Stimulated activated naive CD8-positive, alpha-beta T cell treated with anti-CD3 and anti-CD28 coated beads, Interleukin-15, Interleukin-2, amounts not matched to agents 100 ng/mL and 50 ng/mL, for 24 hours (primary cell): ENCODE measurements at regions not wholly inside any gene's neighbourhood (a gene's known extent, or its start where the extent isn't known, plus 50 kb on each side); places are given as distances from the start of the nearest gene placed in this dataset.

Source experiments
- H3K27ac Mint-ChIP-seq: one replicate; pipeline ENCODE4 v1.8.0; 2021; ENCODE audit warnings: mild to moderate bottlenecking, mixed read lengths
- H3K27me3 Mint-ChIP-seq: one replicate; pipeline ENCODE4 v1.8.0; 2021; ENCODE audit warnings: mixed read lengths
- H3K36me3 Mint-ChIP-seq: one replicate; pipeline ENCODE4 v1.8.0; 2021; ENCODE audit warnings: low read depth, mixed read lengths
- H3K4me1 Mint-ChIP-seq: one replicate; pipeline ENCODE4 v1.8.0; 2021; ENCODE audit warnings: low read depth, mixed read lengths
- H3K4me3 Mint-ChIP-seq: one replicate; pipeline ENCODE4 v1.8.0; 2021; ENCODE audit warnings: mild to moderate bottlenecking, mixed read lengths
- H3K9me3 Mint-ChIP-seq: one replicate; pipeline ENCODE4 v1.8.0; 2021; ENCODE audit warnings: mixed read lengths

GRCh38 chr4:98210281-98210680, 50.9 kb upstream of the RAP1GDS1 start:
- no peaks in the 10 kb centered on the region for H3K9me3 Mint-ChIP-seq
- no peaks in the 10 kb centered on the region for H3K4me1 Mint-ChIP-seq
- H3K4me3 Mint-ChIP-seq, result no peak overlapping the region
- H3K27ac Mint-ChIP-seq, result no peak overlapping the region
- no peaks in the 10 kb centered on the region for H3K36me3 Mint-ChIP-seq
- H3K27me3 Mint-ChIP-seq, result no peaks in the 10 kb centered on the region

DNA sequence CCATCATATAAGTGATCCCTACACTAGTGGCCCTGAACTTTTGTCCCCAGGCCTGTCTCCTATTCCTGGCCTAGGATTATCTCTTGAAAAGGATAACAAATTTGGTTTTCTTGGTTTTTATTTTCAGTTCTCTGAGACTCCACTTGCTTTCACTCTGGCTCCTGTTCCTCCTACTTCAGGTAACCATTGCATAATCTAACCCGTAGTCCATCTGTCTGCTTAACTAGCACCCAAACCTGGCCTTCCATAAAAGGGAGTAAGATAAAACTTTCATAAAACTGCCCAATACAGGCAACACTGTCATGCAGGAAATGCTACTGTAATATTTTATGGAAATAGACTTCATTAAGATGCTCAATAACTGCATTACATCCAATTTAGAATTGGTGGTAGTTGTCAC, 52.1 kb upstream of the RAP1GDS1 start:
- H3K9me3 Mint-ChIP-seq, result no peaks in the 10 kb centered on the region
- H3K4me1 Mint-ChIP-seq, result peaks cover 3% of the 10 kb centered on the region
- H3K27me3 Mint-ChIP-seq, result no peaks in the 10 kb centered on the region
- H3K36me3 Mint-ChIP-seq, result no peaks in the 10 kb centered on the region
- H3K4me3 Mint-ChIP-seq, result no peak overlapping the region
- H3K27ac Mint-ChIP-seq, result no peak overlapping the region

DNA sequence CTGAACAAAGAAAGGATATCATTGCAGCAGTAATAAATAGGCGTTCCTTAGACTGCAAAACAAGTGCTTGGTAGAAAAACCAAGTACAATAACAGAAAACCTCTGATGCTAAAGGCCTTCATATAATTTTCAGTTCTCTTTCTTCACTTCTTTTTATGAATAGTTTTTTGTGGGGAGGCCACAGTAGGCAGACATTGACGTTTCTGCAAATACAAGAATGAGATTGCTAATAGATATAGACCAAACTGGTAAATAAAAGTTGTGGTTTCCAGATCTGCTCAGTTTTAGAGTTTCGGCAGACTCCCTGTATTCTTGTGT, 57.0 kb upstream of the RAP1GDS1 start:
- H3K27ac Mint-ChIP-seq, result no peak overlapping the region
- peaks cover 5% of the 10 kb centered on the region for H3K9me3 Mint-ChIP-seq
- H3K27me3 Mint-ChIP-seq, result no peaks in the 10 kb centered on the region
- peaks cover 13% of the 10 kb centered on the region for H3K4me1 Mint-ChIP-seq
- H3K36me3 Mint-ChIP-seq, result no peaks in the 10 kb centered on the region
- H3K4me3 Mint-ChIP-seq, result peak overlapping the region; percentile 50

DNA sequence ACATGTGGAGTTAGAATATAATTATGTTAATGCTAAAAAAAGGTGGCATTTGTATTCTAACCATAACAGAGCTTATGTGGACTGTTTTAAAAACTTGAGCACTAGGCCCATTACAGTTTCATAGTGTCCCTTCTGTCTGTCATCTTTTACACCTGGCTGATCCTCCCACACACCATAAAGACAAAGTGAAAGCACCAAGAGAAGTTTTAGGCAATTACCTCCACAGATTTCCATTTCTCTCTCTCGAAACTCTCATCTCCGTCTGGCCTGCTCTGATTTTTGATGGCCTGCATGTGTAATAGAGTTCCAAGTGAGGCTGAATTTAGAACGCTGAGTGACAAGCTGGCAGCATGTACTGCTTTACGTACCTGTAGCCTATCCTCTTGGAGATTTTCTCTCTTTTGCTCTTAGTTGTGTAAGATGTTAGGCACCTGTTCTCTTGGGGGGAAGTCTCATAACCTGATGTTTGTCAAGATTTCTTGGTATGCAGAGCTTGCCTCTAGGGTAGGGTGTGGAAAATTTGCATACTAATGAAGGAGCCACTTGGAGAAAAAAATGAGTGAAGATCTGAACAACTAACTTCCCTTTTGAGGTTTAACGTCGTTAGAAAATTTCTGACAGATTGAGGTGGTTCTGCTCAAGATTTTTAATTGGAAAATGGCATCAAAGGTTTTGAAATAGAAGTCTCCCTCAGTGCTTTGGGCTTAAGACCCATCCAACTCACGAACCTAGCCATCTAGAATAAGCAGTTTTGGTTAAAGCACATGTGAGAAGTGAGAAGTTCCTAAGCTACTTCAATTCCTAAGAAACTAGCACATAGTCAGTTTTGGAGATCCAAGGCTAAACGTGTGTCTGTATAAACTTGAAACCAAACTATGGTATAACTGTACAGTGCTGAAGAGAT, 57.6 kb upstream of the RAP1GDS1 start:
- peak overlapping the region; percentile 50 for H3K27ac Mint-ChIP-seq
- no peaks in the 10 kb centered on the region for H3K27me3 Mint-ChIP-seq
- peaks cover 5% of the 10 kb centered on the region for H3K9me3 Mint-ChIP-seq
- peak overlapping the region; percentile 50 for H3K4me3 Mint-ChIP-seq
- H3K4me1 Mint-ChIP-seq, result peaks cover 13% of the 10 kb centered on the region
- no peaks in the 10 kb centered on the region for H3K36me3 Mint-ChIP-seq

- no peak overlapping the region for H3K4me3 Mint-ChIP-seq
- no peaks in the 10 kb centered on the region for H3K36me3 Mint-ChIP-seq
- H3K27me3 Mint-ChIP-seq, result no peaks in the 10 kb centered on the region
- H3K27ac Mint-ChIP-seq, result no peak overlapping the region
- peaks cover 13% of the 10 kb centered on the region for H3K4me1 Mint-ChIP-seq
- peaks cover 10% of the 10 kb centered on the region for H3K9me3 Mint-ChIP-seq
These were observed 58.3 kb upstream of the RAP1GDS1 start for GRCh38 chr4:98202907-98203306.

- no peak overlapping the region for H3K4me3 Mint-ChIP-seq
- H3K36me3 Mint-ChIP-seq, result peaks cover 7% of the 10 kb centered on the region
- peaks cover 9% of the 10 kb centered on the region for H3K27me3 Mint-ChIP-seq
- peaks cover 33% of the 10 kb centered on the region for H3K9me3 Mint-ChIP-seq
- H3K27ac Mint-ChIP-seq, result no peak overlapping the region
- H3K4me1 Mint-ChIP-seq, result peaks cover 12% of the 10 kb centered on the region
These were observed 56.0 kb upstream of the STPG2 start for GRCh38 chr4:98199247-98199646.

GRCh38 chr4:98195005-98195404, 51.7 kb upstream of the STPG2 start:
- Mint-ChIP-seq H3K27ac (no peak overlapping the region), H3K9me3 (peaks cover 36% of the 10 kb centered on the region), H3K4me3 (no peak overlapping the region), H3K4me1 (no peaks in the 10 kb centered on the region), H3K36me3 (peaks cover 13% of the 10 kb centered on the region), H3K27me3 (peaks cover 11% of the 10 kb centered on the region)

DNA sequence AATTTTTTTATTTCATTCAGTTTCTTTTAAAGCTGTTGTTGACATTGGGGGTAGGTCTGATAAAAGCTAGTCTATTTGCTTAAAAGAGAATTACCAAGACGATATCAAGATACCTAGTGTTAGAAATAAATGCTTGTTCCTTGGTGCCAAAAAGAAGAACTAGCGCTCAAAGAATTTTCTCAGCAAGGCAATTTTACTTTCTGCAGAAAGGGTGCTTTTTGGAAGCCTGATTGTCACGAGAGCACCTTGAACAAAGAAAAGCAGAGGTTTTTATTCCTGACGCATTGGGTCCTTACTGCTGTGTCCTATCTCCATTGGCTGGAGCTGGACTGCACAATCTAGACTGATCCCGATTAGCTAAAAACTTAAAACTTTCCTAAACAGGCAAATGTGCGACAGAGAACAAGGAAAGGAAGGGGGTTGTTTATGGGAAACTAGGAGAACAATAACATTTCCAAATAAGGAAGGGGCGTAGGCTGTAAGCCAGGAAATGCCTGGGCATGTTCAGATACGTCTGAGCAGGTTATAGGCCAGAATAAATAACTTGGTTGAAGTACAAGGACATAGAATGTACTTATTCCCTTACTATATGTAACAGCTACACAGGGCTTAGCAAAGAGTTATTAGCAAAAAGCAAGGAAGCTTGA, 50.3 kb upstream of the STPG2 start:
- peaks cover 36% of the 10 kb centered on the region for H3K9me3 Mint-ChIP-seq
- H3K27ac Mint-ChIP-seq, result no peak overlapping the region
- H3K4me3 Mint-ChIP-seq, result no peak overlapping the region
- H3K4me1 Mint-ChIP-seq, result no peaks in the 10 kb centered on the region
- peaks cover 11% of the 10 kb centered on the region for H3K27me3 Mint-ChIP-seq
- H3K36me3 Mint-ChIP-seq, result peaks cover 13% of the 10 kb centered on the region
